AG09309 (cell line): ENCODE measurements at regions not wholly inside any gene's neighbourhood (a gene's known extent, or its start where the extent isn't known, plus 50 kb on each side); places are given as distances from the start of the nearest gene placed in this dataset.

ENCODE experiments used
- DNase-seq: peaks from one replicate; pipeline ENCODE4 v3.0.0-alpha.2; 2010; ENCODE audit warnings: low read depth
- H3K4me3 ChIP-seq: 2 replicates; pipeline ENCODE4 v1.5.1; 2011; ENCODE audit warnings: mild to moderate bottlenecking, low read depth, low read length, moderate library complexity; ENCODE audit not compliant: control insufficient read depth
- TF ChIP-seq, protein P1 (sequence below): IDR thresholded peaks from 2 replicates; pipeline ENCODE4 v1.5.1; 2011; ENCODE audit warnings: mild to moderate bottlenecking, low read depth, low read length, inconsistent platforms; ENCODE audit not compliant: insufficient read depth, control insufficient read depth; ENCODE audit errors: missing control alignments

- no peak for DNase-seq
- H3K4me3 ChIP-seq, result no peak overlapping the region
- TF ChIP-seq, protein P1, sequence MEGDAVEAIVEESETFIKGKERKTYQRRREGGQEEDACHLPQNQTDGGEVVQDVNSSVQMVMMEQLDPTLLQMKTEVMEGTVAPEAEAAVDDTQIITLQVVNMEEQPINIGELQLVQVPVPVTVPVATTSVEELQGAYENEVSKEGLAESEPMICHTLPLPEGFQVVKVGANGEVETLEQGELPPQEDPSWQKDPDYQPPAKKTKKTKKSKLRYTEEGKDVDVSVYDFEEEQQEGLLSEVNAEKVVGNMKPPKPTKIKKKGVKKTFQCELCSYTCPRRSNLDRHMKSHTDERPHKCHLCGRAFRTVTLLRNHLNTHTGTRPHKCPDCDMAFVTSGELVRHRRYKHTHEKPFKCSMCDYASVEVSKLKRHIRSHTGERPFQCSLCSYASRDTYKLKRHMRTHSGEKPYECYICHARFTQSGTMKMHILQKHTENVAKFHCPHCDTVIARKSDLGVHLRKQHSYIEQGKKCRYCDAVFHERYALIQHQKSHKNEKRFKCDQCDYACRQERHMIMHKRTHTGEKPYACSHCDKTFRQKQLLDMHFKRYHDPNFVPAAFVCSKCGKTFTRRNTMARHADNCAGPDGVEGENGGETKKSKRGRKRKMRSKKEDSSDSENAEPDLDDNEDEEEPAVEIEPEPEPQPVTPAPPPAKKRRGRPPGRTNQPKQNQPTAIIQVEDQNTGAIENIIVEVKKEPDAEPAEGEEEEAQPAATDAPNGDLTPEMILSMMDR, result no peak
Observed at GRCh38 chr16:35523991-35524390, 2064.6 kb downstream of the TP53TG3F start.

GRCh38 chr16:35525979-35526590 lies 2066.7 kb downstream of the TP53TG3F start:
- H3K4me3 ChIP-seq, result no peak overlapping the region
- TF ChIP-seq, protein P1, result no peak
- DNase-seq, result no peak

DNA sequence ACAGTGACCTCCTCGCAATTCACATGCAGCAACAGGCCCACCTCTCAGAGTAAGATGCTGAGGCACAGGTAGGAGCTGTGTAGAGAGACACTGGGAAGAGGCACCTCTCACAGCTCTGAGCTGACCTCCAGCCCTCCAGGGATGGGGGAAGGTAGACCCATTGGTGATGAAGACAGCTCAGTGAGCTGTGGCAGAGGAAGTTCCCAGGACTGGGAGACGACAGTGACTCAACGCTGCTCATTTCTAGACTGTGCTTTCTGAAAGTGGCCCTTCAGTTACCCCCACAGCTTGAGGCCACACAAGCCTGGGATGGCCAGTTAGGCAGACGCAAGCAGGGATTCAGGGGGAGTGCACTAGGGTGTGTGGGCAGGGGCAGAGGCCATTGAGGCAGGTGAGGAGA lies 2073.2 kb downstream of the TP53TG3F start:
- no peak overlapping the region for H3K4me3 ChIP-seq
- DNase-seq, result no peak
- TF ChIP-seq, protein P1, result no peak

DNA sequence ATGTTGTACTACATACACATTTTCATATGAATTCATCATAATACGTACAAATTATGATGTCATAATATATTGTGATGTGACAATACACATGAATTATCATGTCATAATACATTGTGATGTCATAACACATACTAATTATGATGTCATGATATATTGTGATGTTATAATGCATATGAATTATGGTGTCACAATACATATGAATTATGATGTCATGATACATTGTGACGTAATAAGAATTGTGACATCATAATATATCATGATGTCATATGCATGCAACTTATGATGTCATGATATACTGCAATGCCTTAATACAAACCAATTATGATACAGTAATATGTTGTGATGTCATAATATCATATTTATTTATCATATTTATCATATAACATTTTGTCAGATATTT lies 2074.3 kb downstream of the TP53TG3F start:
- TF ChIP-seq, protein P1, result no peak

DNA sequence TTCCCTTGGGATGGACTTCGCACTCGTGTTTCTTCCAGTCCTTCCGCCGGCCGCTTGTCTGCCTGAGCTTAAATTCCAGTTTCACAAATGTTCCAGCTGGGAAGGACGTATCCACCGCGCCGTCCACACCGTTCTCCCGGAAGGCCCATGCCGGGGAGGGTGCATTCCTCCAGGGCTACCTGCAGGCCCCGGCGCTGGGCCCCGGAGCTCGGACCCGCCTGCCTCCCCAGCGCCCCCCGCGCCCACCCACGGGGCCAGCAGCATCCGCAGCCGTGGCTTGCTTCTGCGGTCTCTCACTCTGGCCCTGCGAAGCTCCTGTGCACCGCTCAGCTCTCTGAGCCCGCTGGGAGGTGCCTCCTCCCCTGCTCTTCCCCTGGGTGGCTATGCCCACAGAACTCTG lies 2084.1 kb downstream of the TP53TG3F start:
- no peak overlapping the region for H3K4me3 ChIP-seq
- TF ChIP-seq, protein P1, result no peak
- DNase-seq, result no peak

More for the DNA sequence above, 2074.3 kb downstream of the TP53TG3F start:
- no peak for DNase-seq
- H3K4me3 ChIP-seq, result no peak overlapping the region

DNA sequence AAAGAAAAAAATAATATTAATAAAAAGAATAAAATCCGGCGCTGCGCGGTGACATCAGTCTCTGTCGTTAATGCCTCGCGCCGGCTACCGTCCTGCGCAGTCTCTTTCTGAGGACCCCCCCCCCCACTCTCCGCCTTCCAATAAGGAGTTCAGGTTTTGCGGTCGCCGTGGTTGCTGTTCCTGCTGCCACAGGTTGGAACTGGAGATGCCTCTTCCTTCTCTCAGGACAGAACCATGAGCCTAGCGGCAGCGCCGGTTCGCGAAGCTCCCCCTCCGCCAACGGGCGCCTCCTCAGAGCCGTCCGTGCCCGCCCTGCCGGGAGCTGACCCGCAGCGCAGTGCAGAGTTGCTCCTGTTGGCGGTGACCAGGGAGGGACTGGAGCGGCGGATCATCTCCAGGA lies 2093.4 kb downstream of the TP53TG3F start:
- H3K4me3 ChIP-seq, result no peak overlapping the region
- TF ChIP-seq, protein P1, result no peak
- DNase-seq, result no peak
